ENCODE measurements at regions not wholly inside any gene's neighbourhood (a gene's known extent, or its start where the extent isn't known, plus 50 kb on each side); places are given as distances from the start of the nearest gene placed in this dataset.

- no peak for DNase-seq (ENCODE audit: low spot score)
These were observed 60.4 kb upstream of the HAO2 start for GRCh38 chr1:119308130-119308700.

DNA sequence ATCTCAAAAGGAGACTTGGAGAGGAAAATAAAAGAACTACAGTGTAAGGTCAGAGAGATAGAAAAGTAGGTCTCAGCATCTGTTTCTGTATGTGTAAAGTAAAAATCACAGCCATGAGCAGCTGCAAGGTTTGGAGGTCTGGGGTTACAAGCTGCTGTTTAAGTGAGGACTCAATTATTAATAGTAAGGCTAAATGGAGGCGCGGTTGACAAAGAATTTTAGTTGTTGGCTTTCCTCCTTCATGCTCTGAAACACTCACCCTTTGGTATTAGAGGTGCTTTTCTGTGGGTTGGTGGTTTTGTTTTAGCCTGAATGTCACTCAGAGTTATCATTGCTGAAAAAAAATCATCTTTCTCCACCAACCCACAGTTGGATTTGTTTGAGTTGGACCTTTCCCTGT is 59.8 kb upstream of the HAO2 start:
- DNase-seq (ENCODE audit: low spot score): no peak

DNA sequence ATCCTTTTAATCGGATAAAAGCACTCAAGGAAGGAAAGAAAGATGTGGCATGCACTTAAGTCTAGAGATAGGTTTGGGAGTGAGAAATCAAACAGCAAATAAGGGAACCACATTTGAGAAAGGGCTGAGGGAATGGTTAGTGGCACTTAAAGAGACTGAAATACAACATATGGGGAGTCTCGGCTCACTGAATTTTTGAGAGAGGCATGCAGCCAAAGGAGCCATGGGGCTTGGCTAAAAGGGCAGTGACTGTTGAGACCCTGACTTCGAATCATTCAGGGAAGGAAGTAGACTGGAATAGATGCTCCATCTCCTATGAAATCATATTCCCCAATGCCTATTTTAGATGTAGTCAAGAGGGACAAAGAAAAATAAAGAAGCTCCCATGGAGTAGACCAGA is 58.3 kb upstream of the HAO2 start:
- DNase-seq (ENCODE audit: low spot score): no peak

GRCh38 chr1:119312500-119312899 is 56.1 kb upstream of the HAO2 start:
- no peak for DNase-seq (ENCODE audit: low spot score)

- DNase-seq (ENCODE audit: low spot score): no peak
These were observed 54.4 kb upstream of the HAO2 start for GRCh38 chr1:119314001-119314796.

- DNase-seq (ENCODE audit: low spot score): no peak
These were observed 51.6 kb upstream of the HAO2 start for GRCh38 chr1:119316870-119317416.

GRCh38 chr1:119318466-119319309 is 49.9 kb upstream of the HAO2 start:
- DNase-seq (ENCODE audit: low spot score): peak; percentile 11

All from activated CD4-positive, alpha-beta T cell treated with anti-CD3 and anti-CD28 coated beads, Interleukin-2, Interleukin-4, amounts not matched to agents 100 ng/mL and 50 ng/mL, durations not matched to agents 16 hours and 8 hours (primary cell).